Neural crest cell (in vitro differentiated cells): ENCODE measurements at regions not wholly inside any gene's neighbourhood (a gene's known extent, or its start where the extent isn't known, plus 50 kb on each side); places are given as distances from the start of the nearest gene placed in this dataset.

Experiments
- DNase-seq: peaks from one replicate; pipeline ENCODE4 v3.0.0; 2021; ENCODE audit warnings: low read depth, mixed read lengths, low spot score
- H3K27ac Mint-ChIP-seq: one replicate; pipeline ENCODE4 v1.8.0; 2021; ENCODE audit warnings: mild to moderate bottlenecking, mixed read lengths; ENCODE audit not compliant: unreplicated experiment
- H3K27me3 Mint-ChIP-seq: 2 replicates; pipeline ENCODE4 v1.8.0; 2021; ENCODE audit warnings: low read depth, mild to moderate bottlenecking, mixed read lengths
- H3K36me3 Mint-ChIP-seq: 2 replicates; pipeline ENCODE4 v1.8.0; 2021; ENCODE audit warnings: low read depth, mild to moderate bottlenecking, mixed read lengths
- H3K4me1 Mint-ChIP-seq: 2 replicates; pipeline ENCODE4 v1.8.0; 2021; ENCODE audit warnings: mixed read lengths
- H3K4me3 Mint-ChIP-seq: one replicate; pipeline ENCODE4 v1.8.0; 2021; ENCODE audit warnings: mild to moderate bottlenecking, mixed read lengths
- H3K9me3 Mint-ChIP-seq: 2 replicates; pipeline ENCODE4 v1.8.0; 2021; ENCODE audit warnings: mixed read lengths
- CTCF ChIP-seq: fragments of 200-600 bp; sonication (generic); conservative IDR thresholded peaks from 2 replicates; pipeline ENCODE4 v1.5.0; 2021; ENCODE audit warnings: antibody characterized with exemption, mild to moderate bottlenecking

GRCh38 chr13:104206450-104207044 lies 1140.3 kb upstream of the SLC10A2 start:
- no peak for TF ChIP-seq CTCF
- H3K4me3 Mint-ChIP-seq = no peak overlapping the region
- H3K36me3 Mint-ChIP-seq = no peaks in the 10 kb centered on the region
- DNase-seq = no peak
- H3K9me3 Mint-ChIP-seq = peaks cover 4% of the 10 kb centered on the region
- no peaks in the 10 kb centered on the region for H3K4me1 Mint-ChIP-seq
- no peaks in the 10 kb centered on the region for H3K27me3 Mint-ChIP-seq
- H3K27ac Mint-ChIP-seq = no peak overlapping the region

- no peak for DNase-seq
- no peak for TF ChIP-seq CTCF
- peaks cover 4% of the 10 kb centered on the region for H3K9me3 Mint-ChIP-seq
- no peak overlapping the region for H3K27ac Mint-ChIP-seq
- H3K36me3 Mint-ChIP-seq = no peaks in the 10 kb centered on the region
- no peaks in the 10 kb centered on the region for H3K27me3 Mint-ChIP-seq
- no peak overlapping the region for H3K4me3 Mint-ChIP-seq
- H3K4me1 Mint-ChIP-seq = no peaks in the 10 kb centered on the region
Measured at GRCh38 chr13:104204177-104204576, 1138.0 kb upstream of the SLC10A2 start.

- H3K4me3 Mint-ChIP-seq = no peak overlapping the region
- no peak for TF ChIP-seq CTCF
- no peak overlapping the region for H3K27ac Mint-ChIP-seq
- no peak for DNase-seq
- H3K9me3 Mint-ChIP-seq = peaks cover 3% of the 10 kb centered on the region
- no peaks in the 10 kb centered on the region for H3K4me1 Mint-ChIP-seq
- no peaks in the 10 kb centered on the region for H3K36me3 Mint-ChIP-seq
- no peaks in the 10 kb centered on the region for H3K27me3 Mint-ChIP-seq
Measured at GRCh38 chr13:104198801-104199200, 1132.6 kb upstream of the SLC10A2 start.

GRCh38 chr13:104196611-104197010 lies 1130.4 kb upstream of the SLC10A2 start:
- DNase-seq = no peak
- no peak for TF ChIP-seq CTCF
- Mint-ChIP-seq H3K4me1 (no peaks in the 10 kb centered on the region), H3K36me3 (no peaks in the 10 kb centered on the region), H3K9me3 (peaks cover 3% of the 10 kb centered on the region), H3K4me3 (no peak overlapping the region), H3K27me3 (no peaks in the 10 kb centered on the region), H3K27ac (no peak overlapping the region)

- no peak overlapping the region for H3K27ac Mint-ChIP-seq
- TF ChIP-seq CTCF = no peak
- H3K36me3 Mint-ChIP-seq = no peaks in the 10 kb centered on the region
- DNase-seq = no peak
- H3K4me3 Mint-ChIP-seq = no peak overlapping the region
- H3K9me3 Mint-ChIP-seq = peaks cover 8% of the 10 kb centered on the region
- H3K4me1 Mint-ChIP-seq = no peaks in the 10 kb centered on the region
- no peaks in the 10 kb centered on the region for H3K27me3 Mint-ChIP-seq
Measured at GRCh38 chr13:104181526-104182231, 1115.5 kb upstream of the SLC10A2 start.
